SU-DHL-6 (cell line): ENCODE measurements at regions not wholly inside any gene's neighbourhood (a gene's known extent, or its start where the extent isn't known, plus 50 kb on each side); places are given as distances from the start of the nearest gene placed in this dataset.

ENCODE experiments used
- CTCF ChIP-seq: fragments of 200-600 bp; sonication (generic); IDR thresholded peaks from one replicate; pipeline ENCODE4 v1.5.1; 2017; ENCODE audit warnings: antibody characterized with exemption, mild to moderate bottlenecking, low read length, moderate library complexity; ENCODE audit not compliant: insufficient read depth, poor library complexity, severe bottlenecking
- EZH2phosphoT487 ChIP-seq: fragments of 200-600 bp; sonication (generic), shearing (Covaris generic); conservative IDR thresholded peaks from 2 replicates; pipeline ENCODE4 v1.6.1; 2018; ENCODE audit warnings: mild to moderate bottlenecking, antibody characterized with exemption, low read length, moderate library complexity, mixed read lengths

- TF ChIP-seq CTCF: no peak
- TF ChIP-seq EZH2phosphoT487: no peak
Measured at GRCh38 chr20:23153696-23154341, 67.7 kb upstream of the CD93 start.
